ENCODE measurements at regions not wholly inside any gene's neighbourhood (a gene's known extent, or its start where the extent isn't known, plus 50 kb on each side); places are given as distances from the start of the nearest gene placed in this dataset.

DNA sequence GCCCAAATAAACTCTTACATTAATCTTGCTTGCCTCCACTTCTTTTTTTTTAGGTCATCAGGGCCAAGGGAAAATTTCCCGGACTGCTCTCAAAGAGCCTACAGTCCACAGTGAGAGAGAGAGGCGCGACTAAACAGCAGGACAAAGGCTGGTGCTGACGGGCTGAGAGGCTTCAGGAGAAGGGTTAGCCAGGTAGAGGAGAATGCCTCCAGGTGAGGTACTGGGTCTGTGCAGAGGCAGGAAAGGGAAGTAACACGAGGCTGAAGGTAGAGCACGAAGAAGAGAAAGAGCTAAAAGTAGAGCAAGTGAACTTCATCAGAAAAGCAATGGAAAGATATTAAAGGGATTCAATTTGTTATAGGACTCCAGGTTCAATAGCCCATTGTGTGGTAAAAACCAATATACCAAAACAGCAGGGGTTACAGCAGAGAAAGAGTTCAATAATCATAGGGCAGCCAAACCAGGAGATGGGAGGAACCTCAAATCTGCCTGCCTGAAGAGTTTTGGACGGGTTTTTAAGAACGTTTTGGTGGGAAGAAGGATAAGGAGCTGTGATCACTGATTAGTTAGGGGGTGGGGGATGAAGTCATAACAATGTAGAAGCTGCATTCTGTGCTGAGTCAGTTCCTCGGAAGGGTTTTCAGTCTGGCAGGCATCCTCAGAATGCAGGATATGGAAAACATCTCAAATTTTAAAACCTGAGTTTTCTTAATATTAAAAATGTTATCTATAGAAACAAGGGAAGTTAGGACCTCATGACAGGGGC is 171.5 kb downstream of the AKR1D1 start:
- Histone ChIP-seq H3K79me1 (ENCODE audit: low read depth in 1 of 2, low read length in 2 of 2) (no peaks in the 10 kb centered on the region), H3K9ac (ENCODE audit: low read depth, low read length) (no peak overlapping the region), H2BK20ac (ENCODE audit: low read depth, low read length) (no peak overlapping the region), H3K36me3 (ENCODE audit: control insufficient read depth, insufficient read depth, low read length) (no peaks in the 10 kb centered on the region), H3K4me3 (ENCODE audit: insufficient read depth, low read depth, low read length) (no peak overlapping the region), H3K4me1 (ENCODE audit: control insufficient read depth, insufficient read depth, low read length) (no peaks in the 10 kb centered on the region), H3K23ac (ENCODE audit: low read depth, low read length) (no peak overlapping the region), H4K91ac (ENCODE audit: insufficient read depth, low read depth, low read length) (no peak overlapping the region), H2AK5ac (ENCODE audit: low read depth, low read length) (no peak overlapping the region), H3K14ac (replicated peaks; ENCODE audit: low read depth, low read length) (no peak overlapping the region), H3K9me3 (ENCODE audit: control insufficient read depth, insufficient read depth, low read length) (peaks cover 5% of the 10 kb centered on the region), H3K56ac (ENCODE audit: extremely low read depth, insufficient read depth, low read length) (no peak overlapping the region), H2BK5ac (ENCODE audit: low read depth, low read length, poor library complexity, severe bottlenecking) (no peak overlapping the region), H2BK15ac (ENCODE audit: low read depth, low read length) (no peak overlapping the region), H3K27ac (ENCODE audit: insufficient read depth, low read length) (no peak overlapping the region), H3K27me3 (ENCODE audit: control insufficient read depth, insufficient read depth, low read length) (no peaks in the 10 kb centered on the region), H2AFZ (replicated peaks; ENCODE audit: low read length, poor library complexity) (no peak overlapping the region), H4K20me1 (ENCODE audit: insufficient read depth, low read length) (no peaks in the 10 kb centered on the region), H4K5ac (ENCODE audit: low read depth, low read length) (no peak overlapping the region), H3K4ac (ENCODE audit: low read depth, low read length) (no peak overlapping the region), H3K4me2 (ENCODE audit: low read depth, low read length) (no peak overlapping the region), H2AK9ac (replicated peaks; ENCODE audit: low read depth, low read length, poor library complexity) (no peak overlapping the region), H3K9me1 (ENCODE audit: insufficient read depth, low read length) (no peaks in the 10 kb centered on the region), H3K18ac (ENCODE audit: low read depth, low read length) (no peak overlapping the region), H2BK120ac (ENCODE audit: low read depth, low read length) (no peak overlapping the region), H4K8ac (ENCODE audit: low read depth in 2 of 2, low read length in 2 of 2) (no peak overlapping the region)
- no peak for DNase-seq
- WGBS, 2 experiments (ENCODE audit: extremely low coverage in 2 of 2, insufficient read length in 1 of 2), result 49% methylated on average over 5 of the region's 9 CpGs; no CpG with 5 or more reads in 1 of the 2 experiments
- ChIA-PET CTCF (interaction anchor here (0.8 kb wide), 1 partner anchor 171 kb away, joined by 3 read pairs; the partner anchor contains the start of gene AKR1D1), POLR2A (ENCODE audit: unreplicated experiment) (no interaction called here)
- in situ Hi-C loops (cut with MboI; ENCODE audit: low sequenced_read_pairs) (no loop called here), dilution Hi-C loops (cut with HindIII; ENCODE audit: low sequenced_read_pairs, unreplicated experiment) (no loop called here), intact Hi-C loops (cut with micrococcal nuclease) (no loop called here)
- no TSS peak for BruUV-seq (replicated peaks)
- ATAC-seq (ENCODE audit: low read depth), result no peak
- TF ChIP-seq USF2 (IDR thresholded peaks at IDR 0.05; ENCODE audit: low read depth, low read length) (no peak), NFE2L2 (IDR thresholded peaks at IDR 0.05; ENCODE audit: low read depth, low read length) (no peak), RCOR1 (IDR thresholded peaks at IDR 0.05; ENCODE audit: insufficient replicate concordance, low read length) (no peak), RFX5 (IDR thresholded peaks at IDR 0.05; ENCODE audit: low read depth, low read length) (no peak), RAD21 (IDR thresholded peaks at IDR 0.05; ENCODE audit: low read length) (no peak), ELK1 (IDR thresholded peaks at IDR 0.05; ENCODE audit: borderline replicate concordance, low read depth, low read length) (no peak), MXI1 (IDR thresholded peaks at IDR 0.05; ENCODE audit: borderline replicate concordance, low read depth, low read length) (no peak), SMC3 (IDR thresholded peaks at IDR 0.05; ENCODE audit: low read depth, low read length) (no peak), FOS (IDR thresholded peaks at IDR 0.05; ENCODE audit: low read depth, low read length) (no peak), MAZ (IDR thresholded peaks at IDR 0.05; ENCODE audit: borderline replicate concordance, low read depth, low read length) (no peak), POLR2A (IDR thresholded peaks at IDR 0.05; ENCODE audit: low read depth, low read length) (no peak)
- TF ChIP-seq, protein P1, sequence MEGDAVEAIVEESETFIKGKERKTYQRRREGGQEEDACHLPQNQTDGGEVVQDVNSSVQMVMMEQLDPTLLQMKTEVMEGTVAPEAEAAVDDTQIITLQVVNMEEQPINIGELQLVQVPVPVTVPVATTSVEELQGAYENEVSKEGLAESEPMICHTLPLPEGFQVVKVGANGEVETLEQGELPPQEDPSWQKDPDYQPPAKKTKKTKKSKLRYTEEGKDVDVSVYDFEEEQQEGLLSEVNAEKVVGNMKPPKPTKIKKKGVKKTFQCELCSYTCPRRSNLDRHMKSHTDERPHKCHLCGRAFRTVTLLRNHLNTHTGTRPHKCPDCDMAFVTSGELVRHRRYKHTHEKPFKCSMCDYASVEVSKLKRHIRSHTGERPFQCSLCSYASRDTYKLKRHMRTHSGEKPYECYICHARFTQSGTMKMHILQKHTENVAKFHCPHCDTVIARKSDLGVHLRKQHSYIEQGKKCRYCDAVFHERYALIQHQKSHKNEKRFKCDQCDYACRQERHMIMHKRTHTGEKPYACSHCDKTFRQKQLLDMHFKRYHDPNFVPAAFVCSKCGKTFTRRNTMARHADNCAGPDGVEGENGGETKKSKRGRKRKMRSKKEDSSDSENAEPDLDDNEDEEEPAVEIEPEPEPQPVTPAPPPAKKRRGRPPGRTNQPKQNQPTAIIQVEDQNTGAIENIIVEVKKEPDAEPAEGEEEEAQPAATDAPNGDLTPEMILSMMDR (conservative IDR thresholded peaks at IDR 0.05; ENCODE audit: low read depth, low read length), result no peak

Measured in IMR-90 (cell line).